Caco-2 (cell line): ENCODE measurements at regions not wholly inside any gene's neighbourhood (a gene's known extent, or its start where the extent isn't known, plus 50 kb on each side); places are given as distances from the start of the nearest gene placed in this dataset.

Source experiments
- BruUV-seq: library from RNA; stranded (reverse); fragments of 400-500 nt; replicated peaks from 2 replicates; lab custom pipeline; 2021; lab: Mats Ljungman, UMichigan
- CTCF ChIA-PET: fragments of 300-600 bp; sonication (Branson Sonifier 250); formaldehyde crosslinking; loops from one replicate; lab custom pipeline; 2022; ENCODE audit warnings: antibody characterized with exemption; lab: Charles Lee
- POLR2A ChIA-PET: fragments of 300-600 bp; sonication (Branson Sonifier 250); formaldehyde crosslinking; loops from one replicate; lab custom pipeline; 2022; ENCODE audit warnings: antibody characterized with exemption; lab: Charles Lee
- DNase-seq, 2 experiments: peaks; one replicate each; pipeline versions ENCODE4 v3.0.0 to v3.0.0-alpha.2; 2020 to 2022
- H3K27me3 ChIP-seq: replicated peaks from 2 replicates; pipeline ENCODE4 v1.6.0; 2011; ENCODE audit warnings: low read length; ENCODE audit not compliant: control insufficient read depth, insufficient read depth
- H3K36me3 ChIP-seq: 2 replicates; pipeline ENCODE4 v1.5.1; 2011; ENCODE audit warnings: low read length; ENCODE audit not compliant: control insufficient read depth, insufficient read depth
- H3K4me1 ChIP-seq: fragments of 250-450 bp; sonication (Bioruptor Pico); 2 replicates; pipeline ENCODE4 v1.5.1; 2020; ENCODE audit warnings: mild to moderate bottlenecking
- H3K4me3 ChIP-seq: 2 replicates; pipeline ENCODE4 v1.5.1; 2011; ENCODE audit warnings: low read depth, mild to moderate bottlenecking, control low read depth, low read length
- H3K9me3 ChIP-seq: fragments of 250-450 bp; sonication (Bioruptor Pico); 2 replicates; pipeline ENCODE4 v1.5.1; 2020; ENCODE audit warnings: mild to moderate bottlenecking, moderate library complexity
- H3K27ac Mint-ChIP-seq: one replicate; pipeline ENCODE4 v1.8.0; 2022; ENCODE audit warnings: mixed read lengths; ENCODE audit not compliant: unreplicated experiment
- H3K27me3 Mint-ChIP-seq: one replicate; pipeline ENCODE4 v1.8.0; 2022; ENCODE audit warnings: mixed read lengths; ENCODE audit not compliant: insufficient read depth, unreplicated experiment
- H3K36me3 Mint-ChIP-seq: one replicate; pipeline ENCODE4 v1.8.0; 2022; ENCODE audit warnings: mild to moderate bottlenecking, mixed read lengths; ENCODE audit not compliant: insufficient read depth, unreplicated experiment
- H3K4me1 Mint-ChIP-seq: one replicate; pipeline ENCODE4 v1.8.0; 2022; ENCODE audit warnings: low read depth, mixed read lengths; ENCODE audit not compliant: unreplicated experiment
- H3K4me3 Mint-ChIP-seq: one replicate; pipeline ENCODE4 v1.8.0; 2022; ENCODE audit warnings: mild to moderate bottlenecking, moderate library complexity, mixed read lengths; ENCODE audit not compliant: unreplicated experiment
- H3K9me3 Mint-ChIP-seq: one replicate; pipeline ENCODE4 v1.8.0; 2022; ENCODE audit warnings: mixed read lengths; ENCODE audit not compliant: unreplicated experiment
- CTCF ChIP-seq, 2 experiments: fragments of 200-600 bp in 1 of 2; IDR thresholded peaks; 1 replicate in 1 of 2; 2 replicates in 1 of 2; pipeline versions ENCODE4 v1.5.1 to v1.8.0; 2011 to 2022; ENCODE audit warnings: antibody characterized with exemption in 1 of 2, control low read depth in 1 of 2, inconsistent platforms in 1 of 2, low read depth in 1 of 2, low read length in 1 of 2, mild to moderate bottlenecking in 1 of 2, moderate library complexity in 1 of 2; ENCODE audit not compliant: insufficient read depth in 1 of 2, severe bottlenecking in 1 of 2, unreplicated experiment in 1 of 2
- intact Hi-C: fragments of 100-400 bp; cut with micrococcal nuclease; formaldehyde crosslinking; loops from one replicate; pipeline ENCODE4 v1.10.0; 2022; ENCODE audit not compliant: unreplicated experiment

GRCh38 chr5:106241409-106241808 lies 1429.3 kb downstream of the EFNA5 start:
- ChIA-PET CTCF (no interaction called here), POLR2A (no interaction called here)
- Histone ChIP-seq H3K36me3 (no peaks in the 10 kb centered on the region), H3K4me1 (peaks cover 14% of the 10 kb centered on the region; the same call in 1 of the 2 replicates), H3K4me3 (no peak overlapping the region), H3K9me3 (no peaks in the 10 kb centered on the region), H3K27me3 (no peaks in the 10 kb centered on the region)
- intact Hi-C loops, result loop anchor here (1.0 to 2.0 kb wide), 2 partner anchors 15 to 18 kb away; no protein-coding TSS in a partner anchor
- Mint-ChIP-seq H3K36me3 (no peaks in the 10 kb centered on the region), H3K27ac (no peak overlapping the region), H3K27me3 (no peaks in the 10 kb centered on the region), H3K9me3 (no peaks in the 10 kb centered on the region), H3K4me3 (no peak overlapping the region), H3K4me1 (peaks cover 6% of the 10 kb centered on the region)
- DNase-seq, result peak in 1 of 2 experiments; percentile 10
- TF ChIP-seq CTCF (IDR thresholded peaks at IDR 0.05; ENCODE audit: insufficient read depth in 1 of 2, low read depth in 1 of 2, low read length in 1 of 2, severe bottlenecking in 1 of 2, unreplicated experiment in 1 of 2), result no peak
- no TSS peak for BruUV-seq

GRCh38 chr5:106205916-106206571 lies 1464.7 kb downstream of the EFNA5 start:
- POLR2A ChIA-PET, result no interaction called here
- intact Hi-C loops, result no loop called here
- Mint-ChIP-seq H3K27ac (no peak overlapping the region), H3K9me3 (no peaks in the 10 kb centered on the region), H3K4me3 (no peak overlapping the region), H3K36me3 (no peaks in the 10 kb centered on the region), H3K4me1 (no peaks in the 10 kb centered on the region), H3K27me3 (no peaks in the 10 kb centered on the region)
- TF ChIP-seq CTCF (IDR thresholded peaks at IDR 0.05; ENCODE audit: insufficient read depth in 1 of 2, low read depth in 1 of 2, low read length in 1 of 2, severe bottlenecking in 1 of 2, unreplicated experiment in 1 of 2), result no peak
- Histone ChIP-seq H3K27me3 (no peaks in the 10 kb centered on the region), H3K9me3 (no peaks in the 10 kb centered on the region), H3K36me3 (no peaks in the 10 kb centered on the region), H3K4me1 (no peaks in the 10 kb centered on the region), H3K4me3 (no peak overlapping the region)
- CTCF ChIA-PET, result no interaction called here
- no TSS peak for BruUV-seq
- DNase-seq, result no peak

DNA sequence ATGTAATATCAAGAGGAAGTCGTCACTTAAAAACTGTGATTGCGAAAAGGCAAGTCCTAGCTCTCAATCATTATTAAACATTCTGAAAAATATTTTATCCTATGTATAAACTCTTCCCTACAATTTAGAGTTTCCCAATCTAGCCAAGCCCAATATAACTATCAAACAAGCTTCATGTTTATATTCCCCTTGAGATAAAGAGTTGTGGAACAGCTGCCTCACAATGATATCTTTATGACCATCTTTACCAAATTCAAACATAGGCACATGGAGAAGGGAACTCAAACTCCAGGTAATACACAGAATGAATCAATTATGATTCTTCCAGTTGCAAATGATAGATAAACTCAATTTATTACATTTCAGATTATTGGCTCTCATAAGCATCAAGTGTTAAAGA lies 1468.7 kb downstream of the EFNA5 start:
- TF ChIP-seq CTCF (IDR thresholded peaks at IDR 0.05; ENCODE audit: insufficient read depth in 1 of 2, low read depth in 1 of 2, low read length in 1 of 2, severe bottlenecking in 1 of 2, unreplicated experiment in 1 of 2), result no peak
- no peaks in the 10 kb centered on the region for H3K4me1 ChIP-seq
- no peaks in the 10 kb centered on the region for H3K4me1 Mint-ChIP-seq
- intact Hi-C loops, result no loop called here
- H3K36me3 Mint-ChIP-seq, result no peaks in the 10 kb centered on the region
- H3K9me3 ChIP-seq, result no peaks in the 10 kb centered on the region
- H3K36me3 ChIP-seq, result no peaks in the 10 kb centered on the region
- BruUV-seq, result no TSS peak
- no peaks in the 10 kb centered on the region for H3K27me3 Mint-ChIP-seq
- no peak overlapping the region for H3K27ac Mint-ChIP-seq
- no peaks in the 10 kb centered on the region for H3K9me3 Mint-ChIP-seq
- H3K4me3 Mint-ChIP-seq, result no peak overlapping the region
- H3K27me3 ChIP-seq, result no peaks in the 10 kb centered on the region
- no peak for DNase-seq
- ChIA-PET POLR2A (no interaction called here), CTCF (no interaction called here)
- H3K4me3 ChIP-seq, result no peak overlapping the region
